ENCODE measurements at regions not wholly inside any gene's neighbourhood (a gene's known extent, or its start where the extent isn't known, plus 50 kb on each side); places are given as distances from the start of the nearest gene placed in this dataset.

DNA sequence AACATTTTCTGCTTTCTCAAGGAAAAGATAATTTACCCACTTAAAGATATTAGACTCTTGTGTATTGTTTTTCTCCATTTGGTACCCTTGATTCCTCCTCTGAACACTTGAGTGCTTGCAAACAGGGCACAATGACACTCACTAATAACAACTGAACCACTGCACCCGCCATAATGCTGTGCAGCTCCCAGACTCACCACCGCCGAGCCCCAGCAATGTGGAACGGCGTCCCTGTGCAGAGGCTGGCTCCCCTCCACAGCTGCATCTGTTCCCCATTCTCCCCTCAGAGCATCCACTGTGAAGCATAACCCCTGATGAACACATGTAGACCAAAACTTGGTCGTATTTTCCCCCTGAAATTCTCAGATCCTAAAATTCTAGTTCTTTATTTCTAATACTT, 276.2 kb upstream of the PLSCR5 start:
- Histone ChIP-seq H3K36me3 (ENCODE audit: insufficient read depth, low read length) (no peaks in the 10 kb centered on the region), H3K4me2 (ENCODE audit: low read length) (no peak overlapping the region), H3K9me3 (ENCODE audit: insufficient read depth, low read depth, low read length) (no peaks in the 10 kb centered on the region), H3K27ac (ENCODE audit: low read depth, low read length) (no peak overlapping the region), H4K20me1 (ENCODE audit: insufficient read depth, low read length) (no peaks in the 10 kb centered on the region), H3K4me1 (ENCODE audit: insufficient read depth, low read length) (no peaks in the 10 kb centered on the region), H3K4me3 (ENCODE audit: insufficient read depth, low read depth, low read length) (no peak overlapping the region), H3K79me2 (ENCODE audit: insufficient read depth, low read length) (no peaks in the 10 kb centered on the region), H3K27me3 (ENCODE audit: insufficient read depth, low read length) (no peaks in the 10 kb centered on the region), H2AFZ (ENCODE audit: low read depth, low read length) (no peak overlapping the region), H3K9ac (ENCODE audit: low read length) (no peak overlapping the region)
- TF ChIP-seq EZH2 (IDR thresholded peaks at IDR 0.05; ENCODE audit: insufficient read depth, low read length), result no peak
- TF ChIP-seq, protein P1, sequence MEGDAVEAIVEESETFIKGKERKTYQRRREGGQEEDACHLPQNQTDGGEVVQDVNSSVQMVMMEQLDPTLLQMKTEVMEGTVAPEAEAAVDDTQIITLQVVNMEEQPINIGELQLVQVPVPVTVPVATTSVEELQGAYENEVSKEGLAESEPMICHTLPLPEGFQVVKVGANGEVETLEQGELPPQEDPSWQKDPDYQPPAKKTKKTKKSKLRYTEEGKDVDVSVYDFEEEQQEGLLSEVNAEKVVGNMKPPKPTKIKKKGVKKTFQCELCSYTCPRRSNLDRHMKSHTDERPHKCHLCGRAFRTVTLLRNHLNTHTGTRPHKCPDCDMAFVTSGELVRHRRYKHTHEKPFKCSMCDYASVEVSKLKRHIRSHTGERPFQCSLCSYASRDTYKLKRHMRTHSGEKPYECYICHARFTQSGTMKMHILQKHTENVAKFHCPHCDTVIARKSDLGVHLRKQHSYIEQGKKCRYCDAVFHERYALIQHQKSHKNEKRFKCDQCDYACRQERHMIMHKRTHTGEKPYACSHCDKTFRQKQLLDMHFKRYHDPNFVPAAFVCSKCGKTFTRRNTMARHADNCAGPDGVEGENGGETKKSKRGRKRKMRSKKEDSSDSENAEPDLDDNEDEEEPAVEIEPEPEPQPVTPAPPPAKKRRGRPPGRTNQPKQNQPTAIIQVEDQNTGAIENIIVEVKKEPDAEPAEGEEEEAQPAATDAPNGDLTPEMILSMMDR (IDR thresholded peaks at IDR 0.05; ENCODE audit: insufficient read depth, low read depth, low read length), result no peak
- DNase-seq (ENCODE audit: low read depth), result no peak
- no peaks in the 10 kb centered on the region for H3K36me3 Mint-ChIP-seq (ENCODE audit: low read depth, unreplicated experiment)
- H3K4me1 Mint-ChIP-seq (ENCODE audit: low read depth, unreplicated experiment), result no peaks in the 10 kb centered on the region
- no peaks in the 10 kb centered on the region for H3K9me3 Mint-ChIP-seq (ENCODE audit: unreplicated experiment)
- no peaks in the 10 kb centered on the region for H3K27me3 Mint-ChIP-seq (ENCODE audit: low read depth, unreplicated experiment)
- FAIRE-seq, result no peak
- no peak overlapping the region for H3K4me3 Mint-ChIP-seq (ENCODE audit: unreplicated experiment)
- H3K27ac Mint-ChIP-seq (ENCODE audit: unreplicated experiment), result no peak overlapping the region

DNA sequence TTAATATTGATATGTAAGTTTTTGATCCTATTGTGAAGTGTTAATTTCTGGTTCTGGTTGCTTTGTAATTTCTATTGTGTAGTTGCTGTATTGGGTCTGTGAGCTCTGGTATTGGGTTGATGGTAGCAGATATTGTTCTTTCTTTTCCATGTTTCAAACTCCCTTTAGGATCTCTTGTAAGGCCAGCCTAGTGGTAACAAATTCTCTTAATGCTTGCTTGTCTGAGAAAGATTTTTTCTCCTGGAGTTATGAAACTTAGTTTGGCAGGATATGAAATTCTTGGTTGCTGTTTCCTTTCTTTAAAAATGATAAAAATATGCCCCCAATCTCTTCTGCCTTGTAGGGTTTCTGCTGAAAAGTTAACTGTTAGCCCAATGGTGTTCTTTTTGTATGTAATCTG, 268.6 kb upstream of the PLSCR5 start:
- no peak for DNase-seq (ENCODE audit: low read depth)
- Histone ChIP-seq H3K9me3 (ENCODE audit: insufficient read depth, low read depth, low read length) (no peaks in the 10 kb centered on the region), H2AFZ (ENCODE audit: low read depth, low read length) (no peak overlapping the region), H3K27me3 (ENCODE audit: insufficient read depth, low read length) (no peaks in the 10 kb centered on the region), H3K79me2 (ENCODE audit: insufficient read depth, low read length) (no peaks in the 10 kb centered on the region), H3K27ac (ENCODE audit: low read depth, low read length) (no peak overlapping the region), H3K36me3 (ENCODE audit: insufficient read depth, low read length) (no peaks in the 10 kb centered on the region), H3K4me2 (ENCODE audit: low read length) (no peak overlapping the region), H3K4me1 (ENCODE audit: insufficient read depth, low read length) (no peaks in the 10 kb centered on the region), H3K4me3 (ENCODE audit: insufficient read depth, low read depth, low read length) (no peak overlapping the region), H4K20me1 (ENCODE audit: insufficient read depth, low read length) (no peaks in the 10 kb centered on the region), H3K9ac (ENCODE audit: low read length) (no peak overlapping the region)
- Mint-ChIP-seq H3K9me3 (ENCODE audit: unreplicated experiment) (peaks cover 8% of the 10 kb centered on the region), H3K27me3 (ENCODE audit: low read depth, unreplicated experiment) (no peaks in the 10 kb centered on the region), H3K27ac (ENCODE audit: unreplicated experiment) (no peak overlapping the region), H3K4me3 (ENCODE audit: unreplicated experiment) (no peak overlapping the region), H3K36me3 (ENCODE audit: low read depth, unreplicated experiment) (no peaks in the 10 kb centered on the region), H3K4me1 (ENCODE audit: low read depth, unreplicated experiment) (no peaks in the 10 kb centered on the region)
- FAIRE-seq, result no peak
- TF ChIP-seq, protein P1 (IDR thresholded peaks at IDR 0.05; ENCODE audit: insufficient read depth, low read depth, low read length), result no peak
- TF ChIP-seq EZH2 (IDR thresholded peaks at IDR 0.05; ENCODE audit: insufficient read depth, low read length), result no peak

DNA sequence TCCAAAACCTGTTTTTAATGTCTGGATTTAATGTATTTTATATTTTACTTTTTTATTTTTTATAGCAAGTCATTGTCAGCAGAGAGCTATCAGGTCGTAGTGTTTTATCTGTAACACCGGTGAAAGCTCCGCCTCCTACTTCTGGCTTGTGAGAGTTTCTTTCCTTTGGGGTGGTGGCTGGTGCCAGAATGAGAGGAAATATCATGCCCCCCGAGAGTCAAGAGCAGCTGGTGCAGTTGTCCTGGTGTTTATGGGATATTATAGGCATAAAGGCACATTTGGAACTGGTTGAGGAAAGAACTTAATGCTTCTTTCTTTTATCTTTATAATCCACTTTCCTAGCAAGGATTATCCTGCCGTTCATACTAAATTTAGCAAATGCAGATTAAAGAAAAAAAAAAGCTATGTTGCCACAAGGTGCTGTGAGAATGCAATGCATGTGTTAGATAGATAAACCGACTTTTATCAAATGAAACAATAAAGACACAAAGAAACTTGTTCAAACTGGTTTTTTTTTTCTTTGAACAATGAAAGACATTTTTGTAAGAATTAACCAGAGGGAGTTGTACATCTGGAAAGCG, 260.1 kb upstream of the PLSCR5 start:
- no peak for TF ChIP-seq EZH2 (IDR thresholded peaks at IDR 0.05; ENCODE audit: insufficient read depth, low read length)
- TF ChIP-seq, protein P1 (IDR thresholded peaks at IDR 0.05; ENCODE audit: insufficient read depth, low read depth, low read length), result no peak
- Histone ChIP-seq H3K79me2 (ENCODE audit: insufficient read depth, low read length) (no peaks in the 10 kb centered on the region), H3K27me3 (ENCODE audit: insufficient read depth, low read length) (no peaks in the 10 kb centered on the region), H2AFZ (ENCODE audit: low read depth, low read length) (no peak overlapping the region), H4K20me1 (ENCODE audit: insufficient read depth, low read length) (no peaks in the 10 kb centered on the region), H3K4me3 (ENCODE audit: insufficient read depth, low read depth, low read length) (no peak overlapping the region), H3K4me2 (ENCODE audit: low read length) (no peak overlapping the region), H3K4me1 (ENCODE audit: insufficient read depth, low read length) (no peaks in the 10 kb centered on the region), H3K27ac (ENCODE audit: low read depth, low read length) (no peak overlapping the region), H3K9ac (ENCODE audit: low read length) (no peak overlapping the region), H3K36me3 (ENCODE audit: insufficient read depth, low read length) (no peaks in the 10 kb centered on the region), H3K9me3 (ENCODE audit: insufficient read depth, low read depth, low read length) (no peaks in the 10 kb centered on the region)
- no peak for DNase-seq (ENCODE audit: low read depth)
- H3K27ac Mint-ChIP-seq (ENCODE audit: unreplicated experiment), result no peak overlapping the region
- H3K36me3 Mint-ChIP-seq (ENCODE audit: low read depth, unreplicated experiment), result no peaks in the 10 kb centered on the region
- FAIRE-seq, result no peak
- no peaks in the 10 kb centered on the region for H3K4me1 Mint-ChIP-seq (ENCODE audit: low read depth, unreplicated experiment)
- H3K9me3 Mint-ChIP-seq (ENCODE audit: unreplicated experiment), result no peaks in the 10 kb centered on the region
- H3K27me3 Mint-ChIP-seq (ENCODE audit: low read depth, unreplicated experiment), result no peaks in the 10 kb centered on the region
- H3K4me3 Mint-ChIP-seq (ENCODE audit: unreplicated experiment), result no peak overlapping the region
